ENCODE measurements at regions not wholly inside any gene's neighbourhood (a gene's known extent, or its start where the extent isn't known, plus 50 kb on each side); places are given as distances from the start of the nearest gene placed in this dataset.
"Not testable (repeated sequence)": the region's sequence is repeated elsewhere in the genome, so short reads cannot be mapped to it uniquely, and the experiment has no call there.

DNA sequence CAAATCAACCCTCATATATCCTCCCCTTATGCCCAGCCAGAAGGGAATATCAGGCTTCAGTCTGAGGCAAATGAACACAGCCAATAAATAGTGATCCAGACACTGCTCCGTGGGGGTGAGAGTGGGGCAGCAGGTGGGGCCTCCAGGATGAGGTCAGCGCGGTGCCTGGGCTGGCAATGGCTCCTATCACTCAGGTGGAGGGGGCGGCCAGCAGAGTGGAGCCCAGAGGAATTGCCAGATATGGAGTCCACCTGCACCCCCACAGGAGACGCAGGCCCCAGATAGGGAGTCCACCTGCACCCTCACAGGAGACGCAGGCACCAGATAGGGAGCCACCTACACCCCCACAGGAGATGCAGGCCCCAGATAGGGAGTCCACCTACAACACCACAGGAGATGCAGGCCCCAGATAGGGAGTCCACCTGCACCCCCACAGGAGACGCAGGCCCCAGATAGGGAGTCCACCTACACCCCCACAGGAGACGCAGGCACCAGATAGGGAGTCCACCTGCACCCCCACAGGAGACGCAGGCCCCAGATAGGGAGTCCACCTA is 78.0 kb upstream of the PPP2R2D start:
- Mint-ChIP-seq H3K27ac (no peak overlapping the region), H3K27me3 (peaks cover 4% of the 10 kb centered on the region), H3K36me3 (ENCODE audit: low read depth) (no peaks in the 10 kb centered on the region), H3K4me1 (ENCODE audit: low read depth) (no peaks in the 10 kb centered on the region), H3K4me3 (no peak overlapping the region), H3K9me3 (no peaks in the 10 kb centered on the region)
- peak; percentile 20 for DNase-seq

DNA sequence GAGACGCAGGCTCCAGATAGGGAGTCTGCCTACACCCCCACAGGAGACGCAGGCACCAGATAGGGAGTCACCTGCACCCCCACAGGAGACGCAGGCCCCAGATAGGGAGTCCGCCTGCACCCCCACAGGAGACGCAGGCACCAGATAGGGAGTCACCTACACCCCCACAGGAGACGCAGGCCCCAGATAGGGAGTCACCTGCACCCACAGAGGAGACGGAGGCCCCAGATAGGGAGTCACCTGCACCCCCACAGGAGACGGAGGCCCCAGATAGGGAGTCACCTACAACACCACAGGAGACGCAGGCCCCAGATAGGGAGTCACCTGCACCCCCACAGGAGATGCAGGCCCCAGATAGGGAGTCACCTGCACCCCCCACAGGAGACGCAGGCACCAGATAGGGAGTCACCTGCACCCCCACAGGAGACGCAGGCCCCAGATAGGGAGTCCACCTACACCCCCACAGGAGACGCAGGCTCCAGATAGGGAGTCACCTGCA is 77.2 kb upstream of the PPP2R2D start:
- H3K9me3 Mint-ChIP-seq; H3K36me3 Mint-ChIP-seq (ENCODE audit: low read depth); H3K27ac Mint-ChIP-seq; H3K4me1 Mint-ChIP-seq (ENCODE audit: low read depth); H3K27me3 Mint-ChIP-seq; H3K4me3 Mint-ChIP-seq: not testable (repeated sequence)
- DNase-seq, result peak; percentile 12

DNA sequence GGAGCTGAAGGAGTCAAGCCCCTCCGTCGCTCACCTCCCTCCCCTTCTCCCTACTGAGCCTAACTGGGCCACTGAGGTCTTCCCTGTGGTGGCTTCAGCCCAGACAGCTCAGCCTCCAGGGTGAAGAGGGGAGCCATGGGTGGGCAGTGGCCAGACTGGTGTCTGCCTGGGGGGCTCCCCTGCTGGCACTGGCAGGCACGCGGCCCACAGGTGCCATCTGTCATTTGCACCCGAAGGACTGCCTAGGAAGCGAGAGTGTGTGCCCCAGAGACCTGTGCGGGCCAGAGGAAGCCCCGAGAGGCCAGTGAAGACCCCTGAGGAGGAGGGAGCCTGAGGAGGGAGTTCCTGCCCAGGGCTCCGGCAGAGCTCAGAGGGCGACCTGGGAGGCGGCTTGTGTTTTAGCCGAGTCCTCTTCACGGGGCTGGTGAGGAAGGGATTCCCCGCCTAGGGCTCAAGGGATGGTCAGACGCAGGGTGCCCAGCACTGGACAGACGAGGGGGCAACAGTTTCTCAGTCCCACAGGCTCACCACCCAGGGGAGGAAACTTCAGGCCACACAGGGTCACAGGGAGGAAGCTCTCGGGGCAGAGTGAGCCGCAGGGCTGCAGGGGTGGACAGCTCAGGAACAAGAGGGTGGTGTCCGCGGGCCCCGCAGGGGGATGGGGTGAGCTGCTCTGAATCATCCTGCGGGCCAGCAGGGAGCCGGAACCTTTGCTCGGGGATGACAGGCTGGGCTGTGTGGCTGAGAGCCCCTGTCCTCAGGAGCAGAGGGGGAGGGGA is 76.2 kb upstream of the PPP2R2D start:
- Mint-ChIP-seq H3K4me3 (no peak overlapping the region), H3K9me3 (no peaks in the 10 kb centered on the region), H3K27me3 (peaks cover 8% of the 10 kb centered on the region), H3K36me3 (ENCODE audit: low read depth) (no peaks in the 10 kb centered on the region), H3K4me1 (ENCODE audit: low read depth) (no peaks in the 10 kb centered on the region), H3K27ac (no peak overlapping the region)
- DNase-seq, result peak; percentile 20

DNA sequence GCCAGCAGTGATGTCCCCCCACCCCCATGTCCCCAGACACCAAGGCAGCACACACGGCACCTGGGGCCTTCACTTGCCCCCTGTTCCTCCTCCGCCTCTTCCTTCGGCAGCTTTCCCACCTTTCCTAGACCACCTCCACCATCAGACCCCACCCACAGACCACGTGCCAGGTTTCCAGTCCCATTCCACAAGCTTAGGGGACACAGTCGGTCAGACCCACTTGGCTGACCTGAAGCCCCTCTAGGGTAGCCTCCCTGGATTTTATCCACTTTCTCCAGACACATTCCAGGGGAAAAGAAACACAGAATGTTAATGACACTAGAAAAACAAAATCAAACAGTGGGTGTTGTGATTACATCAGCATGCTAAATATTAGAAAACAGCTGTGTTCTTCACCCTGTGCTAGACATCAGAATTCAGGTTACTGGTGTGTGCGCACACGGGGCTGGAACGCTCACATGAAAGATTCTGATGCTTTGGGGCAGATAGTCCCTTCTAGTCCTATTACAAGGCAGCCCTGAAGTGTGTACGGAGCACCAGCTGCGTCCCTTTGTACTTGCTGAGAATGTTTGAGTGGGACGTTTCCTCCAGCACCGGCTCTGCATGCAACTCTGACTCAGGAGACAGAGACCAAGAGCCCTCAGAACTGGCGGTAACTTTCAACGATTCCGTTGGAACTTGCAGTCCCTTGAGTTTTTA is 75.5 kb upstream of the PPP2R2D start:
- peak; percentile 14 for DNase-seq
- no peak overlapping the region for H3K4me3 Mint-ChIP-seq
- no peaks in the 10 kb centered on the region for H3K9me3 Mint-ChIP-seq
- no peaks in the 10 kb centered on the region for H3K36me3 Mint-ChIP-seq (ENCODE audit: low read depth)
- H3K27ac Mint-ChIP-seq, result no peak overlapping the region
- peaks cover 16% of the 10 kb centered on the region for H3K27me3 Mint-ChIP-seq
- H3K4me1 Mint-ChIP-seq (ENCODE audit: low read depth), result no peaks in the 10 kb centered on the region

DNA sequence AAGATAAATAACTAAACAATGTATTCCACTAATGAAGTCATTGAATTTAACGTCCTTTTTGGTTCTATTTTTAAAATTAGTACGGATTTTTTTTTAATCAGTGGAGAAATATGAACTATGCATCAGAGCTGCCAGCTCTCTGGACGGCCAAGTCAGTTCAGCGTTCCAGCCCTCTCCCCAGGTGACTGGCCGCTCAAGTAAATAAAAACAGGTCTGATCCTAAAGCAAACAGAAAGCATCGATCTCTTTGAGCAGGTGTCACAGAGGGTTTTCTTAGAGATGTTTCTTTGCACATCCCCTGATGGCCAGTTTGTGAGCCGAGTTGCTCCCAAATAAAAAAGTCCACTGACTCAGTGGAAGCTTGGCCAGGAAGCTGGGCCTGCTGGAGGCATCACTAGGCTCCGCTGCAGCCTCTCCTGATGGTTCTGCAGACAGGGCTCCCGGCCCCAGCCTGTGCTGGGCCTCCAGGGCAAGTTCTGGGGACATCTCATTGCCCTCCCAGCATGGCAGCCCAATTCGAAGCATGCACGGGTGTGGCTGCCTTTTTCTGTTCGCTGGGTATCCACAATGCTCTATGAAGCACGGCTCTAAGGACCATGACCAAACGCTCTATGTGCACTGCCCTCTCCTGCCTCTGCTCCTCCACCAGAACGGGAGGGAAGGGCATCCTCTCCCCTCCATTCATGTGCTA is 74.7 kb upstream of the PPP2R2D start:
- H3K36me3 Mint-ChIP-seq (ENCODE audit: low read depth), result no peaks in the 10 kb centered on the region
- DNase-seq, result no peak
- H3K27ac Mint-ChIP-seq, result no peak overlapping the region
- no peaks in the 10 kb centered on the region for H3K9me3 Mint-ChIP-seq
- peaks cover 17% of the 10 kb centered on the region for H3K27me3 Mint-ChIP-seq
- H3K4me3 Mint-ChIP-seq, result no peak overlapping the region
- H3K4me1 Mint-ChIP-seq (ENCODE audit: low read depth), result no peaks in the 10 kb centered on the region

DNA sequence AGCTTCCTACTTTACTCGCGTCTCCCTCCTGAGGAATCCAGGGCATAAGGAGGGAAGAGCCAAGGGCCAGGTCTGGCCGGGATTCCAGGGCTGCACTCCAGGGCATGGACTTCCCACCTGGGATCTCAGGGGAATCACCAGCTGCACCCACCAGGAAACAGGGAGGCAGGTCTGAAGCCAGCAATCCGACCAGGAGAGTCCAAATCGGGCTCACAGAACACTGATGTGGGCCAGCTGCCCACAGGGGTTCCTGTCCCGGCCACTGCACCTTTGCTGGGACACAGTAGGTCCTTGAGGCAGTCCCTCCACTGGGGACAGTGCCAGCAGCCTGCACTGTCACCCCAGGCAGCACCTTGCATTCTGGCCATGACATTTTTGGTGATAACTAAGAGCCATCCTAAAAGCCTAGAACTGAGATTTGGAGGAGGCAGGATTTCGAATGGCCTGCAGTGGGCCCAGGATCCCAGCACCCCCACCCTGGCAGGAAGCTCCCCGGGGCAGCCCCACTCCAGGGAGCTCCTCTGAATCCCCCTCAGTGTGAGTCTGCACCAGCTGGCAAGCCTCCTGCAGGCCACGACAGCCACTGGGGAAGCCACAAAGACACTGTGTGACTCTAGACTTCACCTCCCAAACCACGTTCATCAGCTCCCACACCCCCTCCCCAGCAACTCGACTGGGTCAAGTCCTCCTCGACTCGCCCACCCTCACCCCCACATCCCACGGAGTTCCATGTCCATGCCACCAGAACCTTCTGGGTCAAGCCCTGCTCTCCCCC is 71.5 kb upstream of the PPP2R2D start:
- no peaks in the 10 kb centered on the region for H3K4me1 Mint-ChIP-seq (ENCODE audit: low read depth)
- H3K9me3 Mint-ChIP-seq, result no peaks in the 10 kb centered on the region
- no peaks in the 10 kb centered on the region for H3K36me3 Mint-ChIP-seq (ENCODE audit: low read depth)
- DNase-seq, result no peak
- no peak overlapping the region for H3K27ac Mint-ChIP-seq
- H3K27me3 Mint-ChIP-seq, result peaks cover 31% of the 10 kb centered on the region
- H3K4me3 Mint-ChIP-seq, result no peak overlapping the region

DNA sequence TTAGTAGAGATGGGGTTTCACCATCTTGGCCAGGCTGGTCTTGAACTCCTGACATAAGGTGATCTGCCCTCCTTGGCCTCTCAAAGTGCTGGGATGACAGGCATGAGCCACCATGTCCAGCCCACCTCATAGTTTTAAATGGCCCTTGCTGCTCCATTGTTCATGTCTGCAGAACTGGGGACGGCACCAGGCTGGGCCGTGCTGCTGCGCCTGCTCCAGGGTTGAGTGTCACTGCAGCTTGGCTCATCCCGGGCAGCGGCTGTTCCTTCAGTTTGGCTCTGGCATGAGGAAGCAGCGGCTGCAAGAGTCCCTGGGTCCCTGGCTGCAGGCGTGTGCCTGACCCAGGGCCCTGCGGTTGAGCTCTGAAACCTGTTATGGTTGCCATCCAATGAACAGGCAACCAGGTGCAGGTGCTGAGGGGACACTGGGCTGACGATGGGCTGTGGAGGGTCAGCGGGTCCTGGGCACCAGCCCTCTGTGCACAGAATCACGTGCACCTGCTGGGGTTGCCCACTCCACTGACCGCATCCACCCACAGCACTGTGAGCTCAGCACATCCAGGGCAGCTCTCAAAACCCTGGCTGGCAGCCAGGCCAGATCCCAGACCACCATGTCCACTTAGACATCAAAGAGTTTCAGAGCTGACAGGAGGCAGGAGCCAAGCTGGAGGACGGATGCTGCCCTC is 70.2 kb upstream of the PPP2R2D start:
- no peak overlapping the region for H3K4me3 Mint-ChIP-seq
- no peak for DNase-seq
- H3K27me3 Mint-ChIP-seq, result peaks cover 27% of the 10 kb centered on the region
- H3K9me3 Mint-ChIP-seq, result peaks cover 5% of the 10 kb centered on the region
- H3K36me3 Mint-ChIP-seq (ENCODE audit: low read depth), result no peaks in the 10 kb centered on the region
- no peak overlapping the region for H3K27ac Mint-ChIP-seq
- H3K4me1 Mint-ChIP-seq (ENCODE audit: low read depth), result no peaks in the 10 kb centered on the region

DNA sequence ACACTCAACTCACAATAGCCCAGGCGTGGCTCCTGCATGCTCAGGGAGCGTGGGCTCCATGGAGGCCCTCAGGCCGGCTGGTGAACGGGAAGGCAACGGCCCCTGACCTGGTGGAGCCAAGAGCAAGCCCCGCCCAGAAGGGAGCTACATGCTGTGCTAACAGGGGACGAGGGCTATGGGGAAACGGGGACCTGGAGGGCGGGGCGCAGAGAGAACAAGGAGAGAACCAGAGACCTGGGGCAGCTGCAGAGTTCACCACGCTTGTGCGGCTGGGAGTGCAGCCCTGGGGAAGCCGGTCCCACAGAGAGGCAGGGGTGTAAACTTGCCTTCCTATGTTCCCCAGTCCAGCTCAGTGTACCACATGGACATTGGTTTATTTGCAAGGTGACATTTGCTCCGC is 69.2 kb upstream of the PPP2R2D start:
- Mint-ChIP-seq H3K36me3 (ENCODE audit: low read depth) (no peaks in the 10 kb centered on the region), H3K4me1 (ENCODE audit: low read depth) (no peaks in the 10 kb centered on the region), H3K9me3 (peaks cover 5% of the 10 kb centered on the region), H3K27ac (no peak overlapping the region), H3K27me3 (peaks cover 27% of the 10 kb centered on the region), H3K4me3 (no peak overlapping the region)
- DNase-seq, result no peak

DNA sequence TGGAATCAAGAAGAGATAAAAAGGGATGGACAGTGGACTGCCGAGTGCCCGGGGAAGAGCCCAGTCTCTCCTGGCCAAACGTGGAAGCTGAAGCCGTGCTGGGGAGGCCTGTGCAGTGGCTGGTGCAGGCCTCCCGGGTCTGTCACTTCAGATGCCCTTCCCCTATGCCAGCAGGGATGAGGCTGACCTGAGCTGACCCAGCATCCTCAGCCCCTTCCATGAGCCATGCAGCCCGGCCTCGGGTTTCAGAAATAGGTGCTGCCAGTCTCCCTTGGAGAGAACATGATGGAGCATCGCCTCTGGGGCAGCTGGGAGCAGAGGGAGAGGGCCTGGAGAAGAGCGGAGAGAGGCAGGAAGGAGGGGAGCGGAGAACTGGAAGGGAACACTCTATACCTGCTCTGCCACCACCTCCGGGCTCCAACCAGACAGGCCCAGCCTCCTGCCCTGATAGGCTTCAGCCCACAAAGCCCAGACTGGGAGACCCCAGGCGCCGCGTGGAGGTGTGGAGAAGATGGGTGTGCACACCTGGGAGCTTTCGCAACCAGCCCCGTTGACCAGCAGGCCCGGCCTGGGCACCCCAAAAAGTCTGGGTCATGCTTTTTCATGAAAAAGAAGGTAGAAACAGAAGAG is 68.6 kb upstream of the PPP2R2D start:
- H3K4me3 Mint-ChIP-seq, result no peak overlapping the region
- H3K36me3 Mint-ChIP-seq (ENCODE audit: low read depth), result no peaks in the 10 kb centered on the region
- H3K27me3 Mint-ChIP-seq, result peaks cover 27% of the 10 kb centered on the region
- no peak overlapping the region for H3K27ac Mint-ChIP-seq
- H3K9me3 Mint-ChIP-seq, result peaks cover 5% of the 10 kb centered on the region
- DNase-seq, result no peak
- no peaks in the 10 kb centered on the region for H3K4me1 Mint-ChIP-seq (ENCODE audit: low read depth)

DNA sequence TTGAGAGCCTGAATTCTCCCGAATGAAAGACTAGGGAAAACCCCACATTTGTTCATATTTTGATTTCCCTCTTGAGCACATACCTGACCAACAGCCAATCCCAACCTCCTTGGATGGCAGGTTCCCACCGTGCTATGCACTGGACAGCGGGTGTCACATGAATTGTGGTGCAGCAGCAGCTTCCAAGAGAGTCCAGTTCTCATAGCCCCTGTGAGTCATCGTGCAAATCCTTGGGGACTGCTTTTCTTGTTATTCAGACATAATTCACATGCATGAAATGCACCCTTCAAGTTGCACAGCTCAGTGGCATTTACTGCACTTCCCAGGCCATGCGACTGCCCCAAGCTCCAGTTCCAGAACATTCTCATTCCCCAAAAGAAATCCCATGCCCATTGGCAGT is 67.8 kb upstream of the PPP2R2D start:
- no peaks in the 10 kb centered on the region for H3K36me3 Mint-ChIP-seq (ENCODE audit: low read depth)
- peaks cover 27% of the 10 kb centered on the region for H3K27me3 Mint-ChIP-seq
- no peaks in the 10 kb centered on the region for H3K4me1 Mint-ChIP-seq (ENCODE audit: low read depth)
- H3K27ac Mint-ChIP-seq, result no peak overlapping the region
- peaks cover 5% of the 10 kb centered on the region for H3K9me3 Mint-ChIP-seq
- DNase-seq, result no peak
- no peak overlapping the region for H3K4me3 Mint-ChIP-seq

DNA sequence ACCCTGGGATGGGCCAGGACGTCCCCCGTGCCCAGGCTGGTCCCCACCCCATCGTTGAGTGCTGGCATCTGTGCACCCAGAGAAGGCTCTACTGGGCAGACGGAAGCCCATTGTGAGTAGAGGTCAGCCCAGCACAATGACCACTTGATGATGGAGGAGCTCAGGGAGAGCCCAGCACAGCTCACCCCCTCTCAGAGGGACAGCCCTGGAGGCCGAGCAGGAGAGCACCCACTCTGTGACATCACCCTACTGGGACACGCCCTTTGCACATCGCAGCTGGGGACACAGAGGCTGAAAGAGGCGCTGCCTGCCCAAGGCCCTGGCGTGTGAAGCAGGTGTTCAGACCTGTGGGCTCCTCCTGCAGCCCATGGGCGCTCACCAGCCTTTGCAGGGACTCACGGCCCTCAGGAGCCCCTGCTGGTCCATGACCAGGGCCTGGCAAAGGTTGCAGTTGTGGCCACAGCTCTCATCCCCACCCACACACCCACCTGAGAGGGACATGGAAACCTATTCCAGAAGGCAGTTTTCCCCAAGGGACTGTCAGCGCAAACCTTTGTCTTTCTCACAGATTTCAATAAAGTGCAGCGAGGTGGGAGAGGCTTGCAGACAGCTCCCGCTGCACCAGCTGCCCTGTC is 67.2 kb upstream of the PPP2R2D start:
- Mint-ChIP-seq H3K27ac (no peak overlapping the region), H3K4me1 (ENCODE audit: low read depth) (no peaks in the 10 kb centered on the region), H3K36me3 (ENCODE audit: low read depth) (no peaks in the 10 kb centered on the region), H3K27me3 (peaks cover 27% of the 10 kb centered on the region), H3K4me3 (no peak overlapping the region), H3K9me3 (peaks cover 5% of the 10 kb centered on the region)
- DNase-seq, result no peak

DNA sequence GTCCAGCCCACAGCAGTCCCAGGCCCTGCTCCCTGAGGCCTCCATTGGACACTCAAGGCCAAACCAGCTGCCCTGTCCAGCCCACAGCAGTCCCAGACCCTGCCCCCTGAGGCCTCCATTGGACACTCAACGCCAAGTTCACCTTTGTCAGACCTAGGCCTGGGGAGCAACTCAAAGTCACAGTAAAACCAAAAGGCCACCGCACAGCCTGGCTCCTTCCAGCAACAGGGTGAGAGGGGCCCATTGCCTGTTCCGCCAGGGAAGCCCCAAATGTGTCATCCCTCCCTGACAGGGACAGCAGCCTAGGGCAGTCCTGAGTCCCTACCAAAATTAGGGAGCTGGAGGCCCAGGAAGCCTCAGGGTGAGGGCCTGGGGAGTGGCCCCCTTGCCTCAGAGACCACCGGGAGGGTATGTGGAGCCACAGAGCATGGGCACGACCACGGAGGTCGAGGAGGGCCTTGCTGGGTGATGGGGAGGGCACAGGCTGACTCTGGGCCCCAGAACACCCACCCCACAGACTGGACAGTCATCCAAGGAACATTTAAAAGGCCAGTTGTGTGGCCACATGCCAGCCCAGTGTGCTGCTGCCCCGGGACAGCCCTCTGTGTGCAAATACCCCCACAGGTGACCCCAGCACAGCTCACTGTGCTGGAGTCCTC is 66.5 kb upstream of the PPP2R2D start:
- Mint-ChIP-seq H3K4me1 (ENCODE audit: low read depth) (no peaks in the 10 kb centered on the region), H3K36me3 (ENCODE audit: low read depth) (no peaks in the 10 kb centered on the region), H3K27ac (no peak overlapping the region), H3K27me3 (peaks cover 23% of the 10 kb centered on the region), H3K9me3 (peaks cover 5% of the 10 kb centered on the region), H3K4me3 (no peak overlapping the region)
- no peak for DNase-seq
